C4-2B (cell line): ENCODE measurements at regions not wholly inside any gene's neighbourhood (a gene's known extent, or its start where the extent isn't known, plus 50 kb on each side); places are given as distances from the start of the nearest gene placed in this dataset.

Experiments used
- H3K27ac ChIP-seq: fragments of 450-650 bp; 2 replicates; pipeline ENCODE4 v1.5.1; 2017
- CTCF ChIP-seq: fragments of 450-650 bp; conservative IDR thresholded peaks from 2 replicates; pipeline ENCODE4 v1.5.1; 2017; ENCODE audit warnings: mild to moderate bottlenecking
- ZFX ChIP-seq: fragments of 450-650 bp; IDR thresholded peaks from 2 replicates; pipeline ENCODE4 v1.6.1; 2017

DNA sequence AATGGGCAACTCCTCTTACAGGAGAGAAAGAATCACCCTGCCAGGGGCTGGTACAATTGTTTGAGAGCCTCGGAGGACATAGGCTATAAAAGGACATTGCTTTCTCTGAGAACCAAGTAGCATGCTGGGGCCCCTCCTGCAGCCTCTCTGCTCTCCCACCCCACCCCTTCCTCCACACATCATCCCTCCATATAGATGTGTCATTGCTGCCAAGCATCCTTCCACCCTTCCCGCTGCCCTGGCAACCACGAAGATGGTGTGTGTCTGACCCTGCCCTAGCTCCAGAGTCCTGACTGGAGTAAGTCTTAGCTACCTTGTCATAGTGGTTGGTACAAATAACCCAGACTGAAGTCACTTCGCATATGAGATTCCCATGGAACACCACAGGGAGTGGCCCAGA is 129.7 kb downstream of the SNX5 start:
- no peak overlapping the region for H3K27ac ChIP-seq
- TF ChIP-seq CTCF (no peak), ZFX (no peak)

DNA sequence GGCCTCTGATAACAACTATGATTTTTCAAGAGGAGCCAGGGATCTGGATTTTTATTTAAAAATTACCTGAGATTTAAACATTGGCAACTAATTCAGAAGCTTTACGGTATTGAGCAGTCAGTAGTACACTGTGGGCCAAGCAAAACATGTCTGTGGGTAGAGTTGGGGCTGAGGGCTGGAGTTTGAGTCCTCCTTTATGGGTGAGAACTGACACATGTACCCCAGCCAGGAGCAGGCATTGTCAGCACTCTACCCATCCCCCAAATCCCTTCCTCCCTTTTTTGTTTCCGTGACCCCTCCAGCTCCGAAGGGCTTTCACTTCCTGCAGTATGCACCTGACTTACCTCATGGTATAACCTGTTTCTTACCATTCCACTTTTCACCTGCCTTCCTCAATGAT is 131.4 kb downstream of the SNX5 start:
- TF ChIP-seq ZFX (no peak), CTCF (no peak)
- H3K27ac ChIP-seq = no peak overlapping the region

- H3K27ac ChIP-seq = no peak overlapping the region
- TF ChIP-seq CTCF (no peak), ZFX (no peak)
Measured at GRCh38 chr20:17836303-17836861, 132.2 kb downstream of the SNX5 start.

- TF ChIP-seq CTCF = no peak
- no peak for TF ChIP-seq ZFX
- no peak overlapping the region for H3K27ac ChIP-seq
Measured at GRCh38 chr20:17835934-17836300, 132.7 kb downstream of the SNX5 start.

GRCh38 chr20:17835240-17835933 is 133.2 kb downstream of the SNX5 start:
- H3K27ac ChIP-seq = no peak overlapping the region
- TF ChIP-seq CTCF (no peak), ZFX (no peak)

- no peak overlapping the region for H3K27ac ChIP-seq
- TF ChIP-seq CTCF = no peak
- no peak for TF ChIP-seq ZFX
Measured at GRCh38 chr20:17834804-17835203, 133.8 kb downstream of the SNX5 start.

GRCh38 chr20:17833036-17833674 is 133.4 kb downstream of the BANF2 start:
- no peak for TF ChIP-seq ZFX
- TF ChIP-seq CTCF = no peak
- no peak overlapping the region for H3K27ac ChIP-seq
